ENCODE measurements at regions not wholly inside any gene's neighbourhood (a gene's known extent, or its start where the extent isn't known, plus 50 kb on each side); places are given as distances from the start of the nearest gene placed in this dataset.

- Histone ChIP-seq H3F3A (ENCODE audit: insufficient read depth, low read length, poor library complexity, severe bottlenecking) (no peaks in the 10 kb centered on the region), H3K9ac (ENCODE audit: low read length) (no peak overlapping the region), H3K27ac (ENCODE audit: low read length) (no peak overlapping the region), H4K20me1 (ENCODE audit: insufficient read depth) (no peaks in the 10 kb centered on the region), H3K79me2 (replicated peaks; ENCODE audit: insufficient read depth, low read length) (no peaks in the 10 kb centered on the region), H3K36me3 (ENCODE audit: insufficient read depth, low read length) (no peaks in the 10 kb centered on the region), H3K9me3 (ENCODE audit: low read length) (no peaks in the 10 kb centered on the region), H3K9me2 (ENCODE audit: insufficient read depth, low read length) (no peaks in the 10 kb centered on the region), H3K4me3 (ENCODE audit: low read length) (no peak overlapping the region), H2AFZ (ENCODE audit: low read depth, low read length) (no peak overlapping the region), H3K4me2 (ENCODE audit: low read length) (no peak overlapping the region), H3K27me3 (ENCODE audit: insufficient read depth, low read depth, low read length) (no peaks in the 10 kb centered on the region)
- TF ChIP-seq TAF1 (IDR thresholded peaks at IDR 0.05; ENCODE audit: low read depth) (no peak), EP300 (conservative IDR thresholded peaks at IDR 0.05; ENCODE audit: poor library complexity, severe bottlenecking) (no peak)
These were observed 411.0 kb downstream of the C6orf118 start for GRCh38 chr6:164898412-164898811.

- no peaks in the 10 kb centered on the region for H4K20me1 ChIP-seq (ENCODE audit: insufficient read depth)
- no peak overlapping the region for H3K9ac ChIP-seq (ENCODE audit: low read length)
- no peaks in the 10 kb centered on the region for H3F3A ChIP-seq (ENCODE audit: insufficient read depth, low read length, poor library complexity, severe bottlenecking)
- no peak overlapping the region for H3K4me3 ChIP-seq (ENCODE audit: low read length)
- H3K9me3 ChIP-seq (ENCODE audit: low read length): no peaks in the 10 kb centered on the region
- H3K4me2 ChIP-seq (ENCODE audit: low read length): no peak overlapping the region
- H3K27ac ChIP-seq (ENCODE audit: low read length): no peak overlapping the region
- H3K27me3 ChIP-seq (ENCODE audit: insufficient read depth, low read depth, low read length): no peaks in the 10 kb centered on the region
- no peaks in the 10 kb centered on the region for H3K36me3 ChIP-seq (ENCODE audit: insufficient read depth, low read length)
- TF ChIP-seq SMC3 (conservative IDR thresholded peaks at IDR 0.05; ENCODE audit: poor library complexity): no peak
- TF ChIP-seq REST (IDR thresholded peaks at IDR 0.05; ENCODE audit: borderline replicate concordance): no peak
- no peak for TF ChIP-seq POLR2AphosphoS5 (IDR thresholded peaks at IDR 0.05)
- no peak for TF ChIP-seq MXI1 (conservative IDR thresholded peaks at IDR 0.05; ENCODE audit: poor library complexity, severe bottlenecking)
- no peak for TF ChIP-seq TAF1 (IDR thresholded peaks at IDR 0.05; ENCODE audit: low read depth)
- TF ChIP-seq CTCF (IDR thresholded peaks at IDR 0.05; ENCODE audit: poor library complexity, severe bottlenecking): no peak
- TF ChIP-seq EP300 (conservative IDR thresholded peaks at IDR 0.05; ENCODE audit: poor library complexity, severe bottlenecking): no peak
- no peak for TF ChIP-seq RAD21 (conservative IDR thresholded peaks at IDR 0.05)
- TF ChIP-seq EZH2 (IDR thresholded peaks at IDR 0.05; ENCODE audit: borderline replicate concordance, insufficient read depth, low read length, poor library complexity, severe bottlenecking): no peak
- no peaks in the 10 kb centered on the region for H3K79me2 ChIP-seq (replicated peaks; ENCODE audit: insufficient read depth, low read length)
- no peaks in the 10 kb centered on the region for H3K9me2 ChIP-seq (ENCODE audit: insufficient read depth, low read length)
- H2AFZ ChIP-seq (ENCODE audit: low read depth, low read length): no peak overlapping the region
These were observed 411.7 kb downstream of the C6orf118 start for GRCh38 chr6:164897523-164898235.

All from neural cell (in vitro differentiated cells).